ENCODE measurements at regions not wholly inside any gene's neighbourhood (a gene's known extent, or its start where the extent isn't known, plus 50 kb on each side); places are given as distances from the start of the nearest gene placed in this dataset.

DNA sequence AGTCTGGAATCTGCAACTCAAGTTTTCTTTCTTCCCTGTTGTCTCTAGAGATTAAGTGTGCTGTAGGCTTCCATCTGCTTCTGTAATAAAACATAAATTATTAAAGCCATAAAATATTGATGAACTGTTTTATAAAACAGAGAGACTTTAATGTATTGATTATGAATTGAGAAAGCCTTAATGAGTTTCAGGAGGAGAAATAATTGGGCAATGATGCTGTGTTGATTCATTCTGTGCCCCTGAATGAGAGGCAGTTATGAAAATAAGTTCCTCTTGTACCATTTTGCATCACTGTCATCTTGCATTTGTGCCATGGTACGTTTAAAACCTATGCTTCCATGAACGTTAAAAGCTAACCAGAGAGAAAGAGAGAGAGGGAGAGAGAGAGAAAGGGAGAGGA, 194.1 kb upstream of the LARGE1 start:
- H3K27ac ChIP-seq, result no peak overlapping the region
- H3K36me3 ChIP-seq, result peaks cover 0 to 2% (median 0%) of the 10 kb centered on the region in 4 donors
- H3K9me3 ChIP-seq, result peaks cover 0 to 4% of the 10 kb centered on the region in 2 donors
- no peak overlapping the region for H3K4me3 ChIP-seq
- no peak for TF ChIP-seq EP300 (IDR thresholded peaks at IDR 0.05; ENCODE audit: low read depth)
- TF ChIP-seq, protein P1, sequence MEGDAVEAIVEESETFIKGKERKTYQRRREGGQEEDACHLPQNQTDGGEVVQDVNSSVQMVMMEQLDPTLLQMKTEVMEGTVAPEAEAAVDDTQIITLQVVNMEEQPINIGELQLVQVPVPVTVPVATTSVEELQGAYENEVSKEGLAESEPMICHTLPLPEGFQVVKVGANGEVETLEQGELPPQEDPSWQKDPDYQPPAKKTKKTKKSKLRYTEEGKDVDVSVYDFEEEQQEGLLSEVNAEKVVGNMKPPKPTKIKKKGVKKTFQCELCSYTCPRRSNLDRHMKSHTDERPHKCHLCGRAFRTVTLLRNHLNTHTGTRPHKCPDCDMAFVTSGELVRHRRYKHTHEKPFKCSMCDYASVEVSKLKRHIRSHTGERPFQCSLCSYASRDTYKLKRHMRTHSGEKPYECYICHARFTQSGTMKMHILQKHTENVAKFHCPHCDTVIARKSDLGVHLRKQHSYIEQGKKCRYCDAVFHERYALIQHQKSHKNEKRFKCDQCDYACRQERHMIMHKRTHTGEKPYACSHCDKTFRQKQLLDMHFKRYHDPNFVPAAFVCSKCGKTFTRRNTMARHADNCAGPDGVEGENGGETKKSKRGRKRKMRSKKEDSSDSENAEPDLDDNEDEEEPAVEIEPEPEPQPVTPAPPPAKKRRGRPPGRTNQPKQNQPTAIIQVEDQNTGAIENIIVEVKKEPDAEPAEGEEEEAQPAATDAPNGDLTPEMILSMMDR (IDR thresholded peaks at IDR 0.05), result no peak
- no peak for TF ChIP-seq POLR2AphosphoS5 (IDR thresholded peaks at IDR 0.05)
- WGBS, 2 donors (ENCODE audit: low coverage in 1 of 2), result 63 to 69% methylated on average over 2 of the region's 2 CpGs
- no peak for DNase-seq
- in situ Hi-C loops (cut with MboI; ENCODE audit: low pct_ligation_motif_present in 1 of 4, low pct_unique_long_range_greater_than_20kb in 1 of 4, low sequenced_read_pairs in 3 of 4) (loop anchor here in 3 of 4 donors (25.0 kb wide), 2 partner anchors 802 to 827 kb away; no protein-coding TSS in a partner anchor), intact Hi-C loops (cut with DNase I; ENCODE audit: low total_unique reads) (loop anchor here (10.0 kb wide), 1 partner anchor 810 kb away; no protein-coding TSS in a partner anchor)
- H3K27me3 ChIP-seq, result no peaks in the 10 kb centered on the region
- H3K4me1 ChIP-seq, result peaks cover 0 to 6% (median 2%) of the 10 kb centered on the region in 4 donors

DNA sequence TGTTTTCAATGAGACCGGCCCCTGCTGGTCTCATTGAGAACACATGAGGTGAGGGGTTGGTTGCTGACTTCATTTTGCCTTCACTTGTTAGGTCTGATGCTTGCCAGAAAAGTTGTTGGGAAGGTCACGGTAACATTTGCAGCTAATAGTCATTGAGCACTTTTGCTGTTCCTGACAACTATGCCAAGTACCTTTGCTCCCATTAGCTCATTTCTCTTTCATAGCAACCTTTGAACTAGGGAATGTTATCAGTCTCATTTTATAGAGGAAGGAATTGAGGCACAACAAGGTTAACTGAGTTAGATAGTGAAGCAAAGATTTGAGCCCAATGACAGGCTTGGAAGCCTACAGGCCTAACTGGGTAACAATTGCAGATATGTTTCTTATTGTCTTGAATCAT, 195.4 kb upstream of the LARGE1 start:
- TF ChIP-seq POLR2AphosphoS5 (IDR thresholded peaks at IDR 0.05), result peak in 1 of 3 donors; percentile 5
- TF ChIP-seq, protein P1 (IDR thresholded peaks at IDR 0.05), result peak in 1 of 5 experiments; percentile 17
- no peak for TF ChIP-seq POLR2A (IDR thresholded peaks at IDR 0.05)
- H3K9me3 ChIP-seq, result peaks cover 0 to 4% of the 10 kb centered on the region in 2 donors
- intact Hi-C loops (cut with DNase I; ENCODE audit: low total_unique reads) (loop anchor here (10.0 kb wide), 1 partner anchor 811 kb away; no protein-coding TSS in a partner anchor), in situ Hi-C loops (cut with MboI; ENCODE audit: low pct_ligation_motif_present in 1 of 4, low pct_unique_long_range_greater_than_20kb in 1 of 4, low sequenced_read_pairs in 3 of 4) (loop anchor here in 3 of 4 donors (25.0 kb wide), 2 partner anchors 803 to 828 kb away; no protein-coding TSS in a partner anchor)
- H3K27me3 ChIP-seq, result no peaks in the 10 kb centered on the region
- 80% methylated on average over 2 of the region's 2 CpGs; no CpG with 5 or more reads in 1 of the 2 donors for WGBS, 2 donors (ENCODE audit: low coverage in 1 of 2)
- H3K4me3 ChIP-seq, result no peak overlapping the region
- peaks cover 0 to 2% (median 0%) of the 10 kb centered on the region in 4 donors for H3K36me3 ChIP-seq
- peaks cover 0 to 6% (median 2%) of the 10 kb centered on the region in 4 donors for H3K4me1 ChIP-seq
- H3K27ac ChIP-seq, result peak overlapping the region in 2 of 4 donors; percentile 42 to 58
- no peak for DNase-seq

DNA sequence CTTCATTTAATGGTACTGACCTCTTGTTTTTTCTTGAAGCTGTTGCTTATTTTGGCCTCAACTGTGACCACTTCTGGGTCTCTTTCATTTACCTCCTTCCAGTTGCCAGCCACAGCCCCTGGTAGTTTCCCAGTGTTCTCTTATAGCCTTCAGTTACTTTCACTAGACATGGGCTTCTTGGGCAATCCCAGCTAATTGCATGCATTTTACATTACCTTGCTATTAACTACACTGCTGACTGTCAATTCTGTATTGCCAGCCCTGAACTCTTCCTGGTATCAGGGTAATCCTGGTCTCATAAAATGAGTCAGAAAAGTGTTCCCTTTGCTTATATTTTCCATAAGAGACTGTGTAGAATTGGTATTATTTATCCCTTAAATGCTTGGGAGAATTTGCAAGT, 195.8 kb upstream of the LARGE1 start:
- H3K36me3 ChIP-seq, result peaks cover 0 to 2% (median 0%) of the 10 kb centered on the region in 4 donors
- no peak for TF ChIP-seq EP300 (IDR thresholded peaks at IDR 0.05; ENCODE audit: low read depth)
- TF ChIP-seq POLR2AphosphoS5 (IDR thresholded peaks at IDR 0.05), result no peak
- no peak for TF ChIP-seq POLR2A (IDR thresholded peaks at IDR 0.05)
- TF ChIP-seq, protein P1 (IDR thresholded peaks at IDR 0.05), result no peak
- H3K27ac ChIP-seq, result peak overlapping the region in 2 of 4 donors; percentile 42 to 58
- no peak for DNase-seq
- no peak overlapping the region for H3K4me3 ChIP-seq
- no peaks in the 10 kb centered on the region for H3K27me3 ChIP-seq
- H3K4me1 ChIP-seq, result peaks cover 0 to 6% (median 2%) of the 10 kb centered on the region in 4 donors
- H3K9me3 ChIP-seq, result peaks cover 0 to 4% of the 10 kb centered on the region in 2 donors
- in situ Hi-C loops (cut with MboI; ENCODE audit: low pct_ligation_motif_present in 1 of 4, low pct_unique_long_range_greater_than_20kb in 1 of 4, low sequenced_read_pairs in 3 of 4) (loop anchor here in 3 of 4 donors (25.0 kb wide), 2 partner anchors 804 to 829 kb away; no protein-coding TSS in a partner anchor), intact Hi-C loops (cut with DNase I; ENCODE audit: low total_unique reads) (loop anchor here (10.0 kb wide), 1 partner anchor 811 kb away; no protein-coding TSS in a partner anchor)

DNA sequence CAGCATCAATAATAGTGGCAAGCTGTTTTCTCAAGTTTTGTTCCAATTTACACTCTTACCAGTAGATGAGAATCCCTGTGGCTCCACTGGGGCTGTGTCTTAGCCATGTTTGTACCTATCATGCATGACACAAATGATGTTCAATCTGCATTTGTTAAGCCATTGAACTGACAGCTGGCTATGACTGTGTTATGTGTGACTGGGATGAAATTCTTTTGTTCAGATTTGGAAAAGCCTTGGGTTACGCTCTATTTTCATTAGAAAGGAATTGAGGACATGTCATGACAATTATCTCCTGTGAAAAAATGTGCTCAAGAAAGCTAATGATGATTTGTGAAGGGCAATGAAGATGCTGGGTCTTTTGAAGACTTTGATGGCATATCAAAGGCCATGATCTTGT, 201.8 kb upstream of the LARGE1 start:
- no peaks in the 10 kb centered on the region for H3K27me3 ChIP-seq
- 77 to 78% methylated on average over 1 of the region's 1 CpG for WGBS, 2 donors (ENCODE audit: low coverage in 1 of 2)
- in situ Hi-C loops (cut with MboI; ENCODE audit: low pct_ligation_motif_present in 1 of 4, low pct_unique_long_range_greater_than_20kb in 1 of 4, low sequenced_read_pairs in 3 of 4) (loop anchor here in 3 of 4 donors (25.0 kb wide), 2 partner anchors 810 to 835 kb away; no protein-coding TSS in a partner anchor), intact Hi-C loops (cut with DNase I; ENCODE audit: low total_unique reads) (no loop called here)
- TF ChIP-seq, protein P1 (IDR thresholded peaks at IDR 0.05), result no peak
- TF ChIP-seq EP300 (IDR thresholded peaks at IDR 0.05; ENCODE audit: low read depth), result no peak
- no peak for TF ChIP-seq POLR2A (IDR thresholded peaks at IDR 0.05)
- no peak for TF ChIP-seq POLR2AphosphoS5 (IDR thresholded peaks at IDR 0.05)
- peaks cover 0 to 2% (median 0%) of the 10 kb centered on the region in 4 donors for H3K36me3 ChIP-seq
- H3K4me3 ChIP-seq, result no peak overlapping the region
- H3K27ac ChIP-seq, result no peak overlapping the region
- H3K4me1 ChIP-seq, result no peaks in the 10 kb centered on the region
- no peak for DNase-seq
- H3K9me3 ChIP-seq, result peaks cover 0 to 4% of the 10 kb centered on the region in 2 donors
